ENCODE measurements at regions not wholly inside any gene's neighbourhood (a gene's known extent, or its start where the extent isn't known, plus 50 kb on each side); places are given as distances from the start of the nearest gene placed in this dataset.

- no peak for TF ChIP-seq CTCF (IDR thresholded peaks at IDR 0.05; ENCODE audit: low read length)
- no peak for TF ChIP-seq EZH2 (IDR thresholded peaks at IDR 0.05; ENCODE audit: borderline replicate concordance, low read length)
Measured at GRCh38 chr6:114793428-114793827, 450.6 kb upstream of the HS3ST5 start.

Measured in OCI-LY1 (cell line).